K562 (cell line): ENCODE measurements at regions not wholly inside any gene's neighbourhood (a gene's known extent, or its start where the extent isn't known, plus 50 kb on each side); places are given as distances from the start of the nearest gene placed in this dataset.

Source experiments
- ATAC-seq: fragments of 200-7000 bp; cut with Tn5 transposase; 3 replicates; pipeline ENCODE4 v1.9.1; 2020; ENCODE audit warnings: moderate library complexity
- BruUV-seq: library from RNA; stranded (reverse); fragments of 400-500 nt; replicated peaks from 2 replicates; lab custom pipeline; 2021; lab: Mats Ljungman, UMichigan
- CTCF ChIA-PET: fragments of 300-600 bp; formaldehyde crosslinking; extraction: SDS; loops from one replicate; lab custom pipeline; 2021; ENCODE audit warnings: low intra/inter-chr PET ratio; lab: Yijun Ruan, JAX
- POLR2A ChIA-PET: fragments of 300-600, 350-650 bp; sonication (Branson Sonifier 250); formaldehyde crosslinking; extraction: SDS; loops from one replicate; lab custom pipeline; 2021; ENCODE audit warnings: antibody characterized with exemption, inconsistent platforms; lab: Yijun Ruan, JAX
- DNase-seq, 4 experiments: peaks; one replicate each; pipeline versions ENCODE4 v3.0.0 to v3.0.0-alpha.2; 2011 to 2018; ENCODE audit warnings: low spot score in 3 of 4, mixed read lengths in 3 of 4; ENCODE audit errors: extremely low read depth in 1 of 4
- FAIRE-seq: peaks from 2 replicates; lab custom pipeline; 2011; peaks lifted over from hg19 to GRCh38; lab: Jason Lieb, UNC
- H2AFZ ChIP-seq: 2 replicates; pipeline ENCODE4 v1.6.0; 2011; ENCODE audit warnings: low read depth, low read length, control low read depth, inconsistent platforms
- H3K27ac ChIP-seq: fragments of 200-600 bp; 3 replicates; pipeline ENCODE4 v1.8.0; 2011; ENCODE audit warnings: low read depth, mild to moderate bottlenecking, control low read depth, inconsistent platforms, low read length, moderate library complexity, mixed read lengths; ENCODE audit errors: extremely low read depth
- H3K27me3 ChIP-seq, 2 experiments: fragments of 300-600 bp in 1 of 2; 2 replicates in 1 of 2; 3 replicates in 1 of 2; pipeline versions ENCODE4 v1.6.0 to v1.8.0; 2011; ENCODE audit warnings: inconsistent platforms in 2 of 2, low read length in 2 of 2, mild to moderate bottlenecking in 1 of 2, mixed read lengths in 1 of 2, moderate library complexity in 1 of 2; ENCODE audit not compliant: control insufficient read depth in 2 of 2, insufficient read depth in 2 of 2
- H3K36me3 ChIP-seq: fragments of 300-600 bp; 3 replicates; pipeline ENCODE4 v1.8.0; 2011; ENCODE audit warnings: mild to moderate bottlenecking, low read length, inconsistent platforms; ENCODE audit not compliant: control insufficient read depth, insufficient read depth
- H3K4me1 ChIP-seq, 2 experiments: fragments of 200-600 bp in 1 of 2; replicated peaks in 1 of 2; 2 replicates in 1 of 2; 3 replicates in 1 of 2; pipeline versions ENCODE4 v1.5.1 to v1.8.0; 2011; ENCODE audit warnings: inconsistent platforms in 2 of 2, low read length in 2 of 2, mild to moderate bottlenecking in 1 of 2, mixed read lengths in 1 of 2, moderate library complexity in 1 of 2; ENCODE audit not compliant: control insufficient read depth in 2 of 2, insufficient read depth in 2 of 2
- H3K4me2 ChIP-seq: 2 replicates; pipeline ENCODE4 v1.6.1; 2011; ENCODE audit warnings: low read length, control low read depth, inconsistent platforms, mixed read lengths; ENCODE audit not compliant: insufficient read depth
- H3K4me3 ChIP-seq: fragments of 200-600 bp; sonication (generic), shearing (Covaris generic); 2 replicates; pipeline ENCODE4 v1.5.1; 2016; ENCODE audit warnings: control low read depth, inconsistent platforms
- H3K79me2 ChIP-seq: fragments of 200-600 bp; 3 replicates; pipeline ENCODE4 v1.8.0; 2011; ENCODE audit warnings: low read length, inconsistent platforms; ENCODE audit not compliant: control insufficient read depth, insufficient read depth
- H3K9ac ChIP-seq, 2 experiments: 2 replicates each; pipeline versions ENCODE4 v1.6.0 to v1.6.1; 2011; ENCODE audit warnings: low read depth in 2 of 2, low read length in 2 of 2, control low read depth in 1 of 2, inconsistent platforms in 1 of 2, mild to moderate bottlenecking in 1 of 2, mixed read lengths in 1 of 2; ENCODE audit not compliant: insufficient read depth in 1 of 2
- H3K9me1 ChIP-seq: one replicate; pipeline ENCODE4 v1.6.0; 2011; ENCODE audit warnings: inconsistent platforms, mild to moderate bottlenecking, low read length, moderate library complexity; ENCODE audit not compliant: control insufficient read depth, insufficient read depth
- H3K9me3 ChIP-seq: replicated peaks from 2 replicates; pipeline ENCODE4 v1.5.1; 2011; ENCODE audit warnings: low read depth, low read length, inconsistent platforms; ENCODE audit not compliant: control insufficient read depth, insufficient read depth
- H4K20me1 ChIP-seq: replicated peaks from 2 replicates; pipeline ENCODE4 v1.6.1; 2011; ENCODE audit warnings: low read length, inconsistent platforms, mixed read lengths; ENCODE audit not compliant: control insufficient read depth, insufficient read depth
- GABPB1 ChIP-seq: sonication (generic); formaldehyde crosslinking; IDR thresholded peaks from 2 replicates; pipeline ENCODE4 v1.8.0; 2022; ENCODE audit warnings: mild to moderate bottlenecking, missing genetic modification reagents
- GATAD2B ChIP-seq: fragments of 450-650 bp; IDR thresholded peaks from 2 replicates; pipeline ENCODE4 v1.6.1; 2017; ENCODE audit warnings: mild to moderate bottlenecking, borderline replicate concordance
- RBM25 ChIP-seq: fragments of 200-400 bp; formaldehyde crosslinking; IDR thresholded peaks from 2 replicates; pipeline ENCODE4 v1.6.1; 2018; ENCODE audit warnings: low read length, low read depth, moderate library complexity; ENCODE audit not compliant: severe bottlenecking
- ZC3H4 ChIP-seq: sonication (generic); formaldehyde crosslinking; IDR thresholded peaks from 2 replicates; pipeline ENCODE4 v1.9.0; 2021; ENCODE audit warnings: missing genetic modification reagents, borderline replicate concordance
- WGBS: fragments of 100-300 bp; shearing (Covaris generic); methylation state at CpG from one replicate; pipeline ENCODE4 v1.1.6; 2016; ENCODE audit warnings: low coverage, mixed read lengths; ENCODE audit not compliant: insufficient coverage; ENCODE audit errors: missing lambda C conversion rate; 5-methylcytosine and 5-hydroxymethylcytosine counted together
- in situ Hi-C: fragments of 300-500 bp; cut with MboI; formaldehyde crosslinking; loops from 4 replicates; pipeline ENCODE4 v1.15.0; 2018; ENCODE audit warnings: inconsistent platforms, mixed read lengths
- intact Hi-C: fragments of 100-400 bp; cut with micrococcal nuclease; formaldehyde crosslinking; loops from 2 replicates; pipeline ENCODE4 v1.14.2; 2022

- no peak for DNase-seq
- H3K4me1 ChIP-seq = peaks cover 0 to 9% of the 10 kb centered on the region in 2 experiments; a peak in 2 of 5 replicates
- TF ChIP-seq GABPB1 (0 out of 2 replicates have a peak, but pooled peaks have one; percentile 23), GATAD2B (no peak), RBM25 (peak; percentile 76), ZC3H4 (CRISPR knock-in tag) (0 out of 2 replicates have a peak, but pooled peaks have one; percentile 22)
- ChIA-PET POLR2A (interaction anchor here (0.8 to 1.8 kb wide), 2 partner anchors 10 to 832 kb away, joined by 3 to 5 read pairs; no protein-coding TSS in a partner anchor), CTCF (no interaction called here)
- no peaks in the 10 kb centered on the region for H3K9me3 ChIP-seq
- in situ Hi-C loops (no loop called here), intact Hi-C loops (no loop called here)
- H3K27me3 ChIP-seq = peaks cover 21 to 65% of the 10 kb centered on the region in 2 experiments
- BruUV-seq = no TSS peak
- H2AFZ ChIP-seq = 0 out of 2 replicates have a peak overlapping the region, but pooled peaks have one; percentile 12
- WGBS = 24% methylated on average over 12 of the region's 12 CpGs
- 0 out of 4 replicates have a peak overlapping the region, but pooled peaks of 1 of the 2 experiments have one; percentile 31 for H3K9ac ChIP-seq
- H3K4me2 ChIP-seq = no peak overlapping the region
- H4K20me1 ChIP-seq = peaks cover 6% of the 10 kb centered on the region; the same call in 1 of the 2 replicates
- H3K36me3 ChIP-seq = no peaks in the 10 kb centered on the region
- FAIRE-seq = peak; percentile 74
- no peak overlapping the region for H3K27ac ChIP-seq
- no peaks in the 10 kb centered on the region for H3K79me2 ChIP-seq
- ATAC-seq = no peak
- H3K9me1 ChIP-seq = no peaks in the 10 kb centered on the region
- no peak overlapping the region for H3K4me3 ChIP-seq
Measured at GRCh38 chr1:25033030-25033827, 103.2 kb upstream of the RUNX3 start.
